ENCODE measurements at regions not wholly inside any gene's neighbourhood (a gene's known extent, or its start where the extent isn't known, plus 50 kb on each side); places are given as distances from the start of the nearest gene placed in this dataset.

DNA sequence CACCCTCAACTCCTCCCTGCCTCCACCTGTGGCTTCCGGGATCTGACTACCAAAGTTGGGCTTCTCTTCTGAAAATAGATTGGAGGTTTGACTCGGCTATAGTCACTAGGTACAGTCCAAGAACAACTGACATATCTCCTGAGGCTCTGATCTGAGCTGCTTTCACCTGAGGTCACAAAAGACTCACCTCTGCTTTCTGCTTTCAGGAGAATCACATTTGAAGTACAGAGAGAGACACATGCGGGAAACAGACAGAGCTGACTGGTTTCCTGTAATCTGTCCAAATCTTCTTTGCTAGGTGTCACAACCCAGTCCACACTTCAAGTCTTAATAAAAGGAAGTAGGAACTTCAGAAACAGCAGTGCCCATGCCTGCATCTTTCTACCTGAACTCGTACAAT, 245.4 kb upstream of the CHRM3 start:
- TF ChIP-seq, protein P1, sequence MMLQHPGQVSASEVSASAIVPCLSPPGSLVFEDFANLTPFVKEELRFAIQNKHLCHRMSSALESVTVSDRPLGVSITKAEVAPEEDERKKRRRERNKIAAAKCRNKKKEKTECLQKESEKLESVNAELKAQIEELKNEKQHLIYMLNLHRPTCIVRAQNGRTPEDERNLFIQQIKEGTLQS (IDR thresholded peaks at IDR 0.05) = no peak
- TF ChIP-seq, protein P1 (CRISPR knock-in tag; conservative IDR thresholded peaks at IDR 0.05) = no peak
- no peak for TF ChIP-seq HNRNPK (IDR thresholded peaks at IDR 0.05; ENCODE audit: low read depth, low read length, poor library complexity, severe bottlenecking)
- TF ChIP-seq JUN (IDR thresholded peaks at IDR 0.05; ENCODE audit: borderline replicate concordance, low read depth, low read length) = no peak
- TF ChIP-seq JUN (CRISPR knock-in tag; IDR thresholded peaks at IDR 0.05; ENCODE audit: borderline replicate concordance) = no peak
- TF ChIP-seq POLR2A (conservative IDR thresholded peaks at IDR 0.05) = no peak
- TF ChIP-seq L3MBTL2 (IDR thresholded peaks at IDR 0.05) = no peak
- TF ChIP-seq ZNF584 (CRISPR knock-in tag; IDR thresholded peaks at IDR 0.05; ENCODE audit: low read depth) = no peak
- TF ChIP-seq, protein P2, sequence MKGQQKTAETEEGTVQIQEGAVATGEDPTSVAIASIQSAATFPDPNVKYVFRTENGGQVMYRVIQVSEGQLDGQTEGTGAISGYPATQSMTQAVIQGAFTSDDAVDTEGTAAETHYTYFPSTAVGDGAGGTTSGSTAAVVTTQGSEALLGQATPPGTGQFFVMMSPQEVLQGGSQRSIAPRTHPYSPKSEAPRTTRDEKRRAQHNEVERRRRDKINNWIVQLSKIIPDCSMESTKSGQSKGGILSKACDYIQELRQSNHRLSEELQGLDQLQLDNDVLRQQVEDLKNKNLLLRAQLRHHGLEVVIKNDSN (CRISPR knock-in tag; IDR thresholded peaks at IDR 0.05) = no peak
- no peak for TF ChIP-seq ZNF707 (CRISPR knock-in tag; conservative IDR thresholded peaks at IDR 0.05)
- TF ChIP-seq POLR2AphosphoS2 (IDR thresholded peaks at IDR 0.05; ENCODE audit: low read length) = no peak
- TF ChIP-seq NBN (IDR thresholded peaks at IDR 0.05; ENCODE audit: low read depth) = no peak
- TF ChIP-seq, protein P3, sequence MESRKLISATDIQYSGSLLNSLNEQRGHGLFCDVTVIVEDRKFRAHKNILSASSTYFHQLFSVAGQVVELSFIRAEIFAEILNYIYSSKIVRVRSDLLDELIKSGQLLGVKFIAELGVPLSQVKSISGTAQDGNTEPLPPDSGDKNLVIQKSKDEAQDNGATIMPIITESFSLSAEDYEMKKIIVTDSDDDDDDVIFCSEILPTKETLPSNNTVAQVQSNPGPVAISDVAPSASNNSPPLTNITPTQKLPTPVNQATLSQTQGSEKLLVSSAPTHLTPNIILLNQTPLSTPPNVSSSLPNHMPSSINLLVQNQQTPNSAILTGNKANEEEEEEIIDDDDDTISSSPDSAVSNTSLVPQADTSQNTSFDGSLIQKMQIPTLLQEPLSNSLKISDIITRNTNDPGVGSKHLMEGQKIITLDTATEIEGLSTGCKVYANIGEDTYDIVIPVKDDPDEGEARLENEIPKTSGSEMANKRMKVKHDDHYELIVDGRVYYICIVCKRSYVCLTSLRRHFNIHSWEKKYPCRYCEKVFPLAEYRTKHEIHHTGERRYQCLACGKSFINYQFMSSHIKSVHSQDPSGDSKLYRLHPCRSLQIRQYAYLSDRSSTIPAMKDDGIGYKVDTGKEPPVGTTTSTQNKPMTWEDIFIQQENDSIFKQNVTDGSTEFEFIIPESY (CRISPR knock-in tag; IDR thresholded peaks at IDR 0.05) = no peak

All from K562 (cell line).